ENCODE measurements at regions not wholly inside any gene's neighbourhood (a gene's known extent, or its start where the extent isn't known, plus 50 kb on each side); places are given as distances from the start of the nearest gene placed in this dataset.

GRCh38 chr11:33967451-33967850 lies 75.6 kb upstream of the LMO2 start:
- Histone ChIP-seq H4K20me1 (ENCODE audit: insufficient read depth) (no peaks in the 10 kb centered on the region), H3K4me1 (ENCODE audit: insufficient read depth) (no peaks in the 10 kb centered on the region), H3K36me3 (ENCODE audit: low read depth) (no peaks in the 10 kb centered on the region), H3K27me3 (replicated peaks; ENCODE audit: insufficient read depth) (peaks cover 38% of the 10 kb centered on the region), H3F3A (ENCODE audit: insufficient read depth) (no peaks in the 10 kb centered on the region), H3K9me3 (ENCODE audit: low read depth) (no peaks in the 10 kb centered on the region), H3K4me3 (no peak overlapping the region), H3K79me2 (ENCODE audit: insufficient read depth) (no peaks in the 10 kb centered on the region), H3K9ac (no peak overlapping the region), H3K9me2 (ENCODE audit: insufficient read depth) (no peaks in the 10 kb centered on the region), H3K27ac (no peak overlapping the region), H3K4me2 (ENCODE audit: unreplicated experiment) (no peak overlapping the region), H2AFZ (no peak overlapping the region)
- WGBS, 2 experiments (ENCODE audit: low coverage in 1 of 2, low lambda C conversion rate in 2 of 2, missing lambda C conversion rate in 2 of 2), result 64 to 68% methylated on average over 6 of the region's 6 CpGs
- no peak for DNase-seq
- no peak for TF ChIP-seq EZH2 (IDR thresholded peaks at IDR 0.05; ENCODE audit: insufficient read depth, poor library complexity, severe bottlenecking)
- TF ChIP-seq EZH2phosphoT487 (IDR thresholded peaks at IDR 0.05; ENCODE audit: insufficient read depth, low read depth), result no peak
- in situ Hi-C loops (cut with MboI), result no loop called here

GRCh38 chr11:33965032-33965431 lies 73.2 kb upstream of the LMO2 start:
- no peak for TF ChIP-seq EZH2 (IDR thresholded peaks at IDR 0.05; ENCODE audit: insufficient read depth, poor library complexity, severe bottlenecking)
- no peak for TF ChIP-seq EZH2phosphoT487 (IDR thresholded peaks at IDR 0.05; ENCODE audit: insufficient read depth, low read depth)
- Histone ChIP-seq H3K27ac (no peak overlapping the region), H3K4me2 (ENCODE audit: unreplicated experiment) (no peak overlapping the region), H3K9me2 (ENCODE audit: insufficient read depth) (no peaks in the 10 kb centered on the region), H3K79me2 (ENCODE audit: insufficient read depth) (no peaks in the 10 kb centered on the region), H2AFZ (no peak overlapping the region), H3K36me3 (ENCODE audit: low read depth) (no peaks in the 10 kb centered on the region), H3K9me3 (ENCODE audit: low read depth) (no peaks in the 10 kb centered on the region), H3K4me3 (no peak overlapping the region), H3K27me3 (replicated peaks; ENCODE audit: insufficient read depth) (peaks cover 51% of the 10 kb centered on the region), H4K20me1 (ENCODE audit: insufficient read depth) (no peaks in the 10 kb centered on the region), H3F3A (ENCODE audit: insufficient read depth) (no peaks in the 10 kb centered on the region), H3K9ac (no peak overlapping the region), H3K4me1 (ENCODE audit: insufficient read depth) (no peaks in the 10 kb centered on the region)
- DNase-seq, result no peak
- in situ Hi-C loops (cut with MboI), result no loop called here
- WGBS, 2 experiments (ENCODE audit: low coverage in 1 of 2, low lambda C conversion rate in 2 of 2, missing lambda C conversion rate in 2 of 2), result 83% methylated on average over 1 of the region's 1 CpG

GRCh38 chr11:33959855-33960400 lies 68.1 kb upstream of the LMO2 start:
- 74% methylated on average over 3 of the region's 3 CpGs for WGBS, 2 experiments (ENCODE audit: low coverage in 1 of 2, low lambda C conversion rate in 2 of 2, missing lambda C conversion rate in 2 of 2)
- no peak for TF ChIP-seq EZH2 (IDR thresholded peaks at IDR 0.05; ENCODE audit: insufficient read depth, poor library complexity, severe bottlenecking)
- no peak for TF ChIP-seq EZH2phosphoT487 (IDR thresholded peaks at IDR 0.05; ENCODE audit: insufficient read depth, low read depth)
- no peaks in the 10 kb centered on the region for H3F3A ChIP-seq (ENCODE audit: insufficient read depth)

GRCh38 chr11:33957304-33957917 lies 65.5 kb upstream of the LMO2 start:
- Histone ChIP-seq H3K4me2 (ENCODE audit: unreplicated experiment) (no peak overlapping the region), H3K9me2 (ENCODE audit: insufficient read depth) (no peaks in the 10 kb centered on the region), H3K9ac (no peak overlapping the region), H3K9me3 (ENCODE audit: low read depth) (no peaks in the 10 kb centered on the region), H3K27me3 (replicated peaks; ENCODE audit: insufficient read depth) (peaks cover 37% of the 10 kb centered on the region), H3K27ac (no peak overlapping the region), H3K36me3 (ENCODE audit: low read depth) (no peaks in the 10 kb centered on the region), H2AFZ (no peak overlapping the region), H3K4me1 (ENCODE audit: insufficient read depth) (no peaks in the 10 kb centered on the region), H3F3A (ENCODE audit: insufficient read depth) (no peaks in the 10 kb centered on the region), H4K20me1 (ENCODE audit: insufficient read depth) (no peaks in the 10 kb centered on the region), H3K4me3 (no peak overlapping the region), H3K79me2 (ENCODE audit: insufficient read depth) (no peaks in the 10 kb centered on the region)
- DNase-seq, result no peak
- WGBS, 2 experiments (ENCODE audit: low coverage in 1 of 2, low lambda C conversion rate in 2 of 2, missing lambda C conversion rate in 2 of 2), result 54 to 55% methylated on average over 6 of the region's 6 CpGs
- in situ Hi-C loops (cut with MboI), result no loop called here
- TF ChIP-seq EZH2phosphoT487 (IDR thresholded peaks at IDR 0.05; ENCODE audit: insufficient read depth, low read depth) (no peak), EZH2 (IDR thresholded peaks at IDR 0.05; ENCODE audit: insufficient read depth, poor library complexity, severe bottlenecking) (no peak)

More at GRCh38 chr11:33959855-33960400, 68.1 kb upstream of the LMO2 start:
- DNase-seq, result no peak
- Histone ChIP-seq H3K4me2 (ENCODE audit: unreplicated experiment) (no peak overlapping the region), H3K27me3 (replicated peaks; ENCODE audit: insufficient read depth) (peaks cover 43% of the 10 kb centered on the region), H3K79me2 (ENCODE audit: insufficient read depth) (no peaks in the 10 kb centered on the region), H3K36me3 (ENCODE audit: low read depth) (no peaks in the 10 kb centered on the region), H3K4me3 (no peak overlapping the region), H3K9ac (no peak overlapping the region), H3K9me3 (ENCODE audit: low read depth) (no peaks in the 10 kb centered on the region), H3K27ac (no peak overlapping the region), H3K9me2 (ENCODE audit: insufficient read depth) (no peaks in the 10 kb centered on the region), H3K4me1 (ENCODE audit: insufficient read depth) (no peaks in the 10 kb centered on the region), H2AFZ (no peak overlapping the region), H4K20me1 (ENCODE audit: insufficient read depth) (no peaks in the 10 kb centered on the region)
- in situ Hi-C loops (cut with MboI), result no loop called here
